Parathyroid adenoma (tissue), 2 donors: ENCODE measurements at regions not wholly inside any gene's neighbourhood (a gene's known extent, or its start where the extent isn't known, plus 50 kb on each side); places are given as distances from the start of the nearest gene placed in this dataset.
A peak's percentile ranks its signal among the peaks of the same experiment; 100 is the strongest.

ENCODE experiments used
- H2AFZ ChIP-seq: fragments of 300-600 bp; sonication (generic); one replicate; pipeline ENCODE4 v1.7.0; 2017; ENCODE audit warnings: antibody characterized with exemption, mild to moderate bottlenecking
- H3K27ac ChIP-seq: fragments of 300-600 bp; sonication (generic); one replicate; pipeline ENCODE4 v1.7.0; 2017
- H3K27me3 ChIP-seq: fragments of 300-600 bp; sonication (generic); one replicate; pipeline ENCODE4 v1.7.0; 2017; ENCODE audit warnings: low read length; ENCODE audit not compliant: control insufficient read depth, insufficient read depth
- H3K36me3 ChIP-seq: fragments of 300-600 bp; sonication (generic); one replicate; pipeline ENCODE4 v1.7.0; 2017; ENCODE audit warnings: low read length; ENCODE audit not compliant: control insufficient read depth, insufficient read depth
- H3K4me1 ChIP-seq: fragments of 300-600 bp; sonication (generic); one replicate; pipeline ENCODE4 v1.7.0; 2017; ENCODE audit warnings: control low read depth
- H3K4me2 ChIP-seq: fragments of 300-600 bp; sonication (generic); one replicate; pipeline ENCODE4 v1.7.0; 2017; ENCODE audit warnings: low read length
- H3K4me3 ChIP-seq: fragments of 300-600 bp; sonication (generic); one replicate; pipeline ENCODE4 v1.7.0; 2017; ENCODE audit warnings: low read depth, low read length
- H3K79me2 ChIP-seq: fragments of 300-600 bp; sonication (generic); one replicate; pipeline ENCODE4 v1.7.0; 2017; ENCODE audit warnings: control low read depth
- H3K9ac ChIP-seq: fragments of 300-600 bp; sonication (generic); one replicate; pipeline ENCODE4 v1.7.0; 2017; ENCODE audit warnings: mild to moderate bottlenecking
- H3K9me3 ChIP-seq: fragments of 300-600 bp; sonication (generic); one replicate; pipeline ENCODE4 v1.7.0; 2017; ENCODE audit warnings: low read length; ENCODE audit not compliant: control insufficient read depth
- CTCF ChIP-seq: fragments of 300-600 bp; sonication (generic); IDR thresholded peaks from one replicate; pipeline ENCODE4 v1.7.0; 2017; ENCODE audit warnings: antibody characterized with exemption, mild to moderate bottlenecking
- donor health status: primary hyperparathyroidism.

GRCh38 chr1:81307786-81308185, 492.9 kb upstream of the ADGRL2 start:
- no peak for TF ChIP-seq CTCF
- no peaks in the 10 kb centered on the region for H3K9me3 ChIP-seq
- H2AFZ ChIP-seq: no peak overlapping the region
- H3K36me3 ChIP-seq: no peaks in the 10 kb centered on the region
- H3K4me2 ChIP-seq: no peak overlapping the region
- no peak overlapping the region for H3K9ac ChIP-seq
- no peak overlapping the region for H3K4me3 ChIP-seq
- no peaks in the 10 kb centered on the region for H3K79me2 ChIP-seq
- no peak overlapping the region for H3K27ac ChIP-seq
- no peaks in the 10 kb centered on the region for H3K27me3 ChIP-seq
- no peaks in the 10 kb centered on the region for H3K4me1 ChIP-seq

- H2AFZ ChIP-seq: peak overlapping the region; percentile 60
- H3K4me2 ChIP-seq: peak overlapping the region; percentile 85
- no peak for TF ChIP-seq CTCF
- H3K9ac ChIP-seq: no peak overlapping the region
- H3K79me2 ChIP-seq: no peaks in the 10 kb centered on the region
- H3K27ac ChIP-seq: no peak overlapping the region
- H3K36me3 ChIP-seq: no peaks in the 10 kb centered on the region
- no peaks in the 10 kb centered on the region for H3K9me3 ChIP-seq
- peak overlapping the region; percentile 61 for H3K4me3 ChIP-seq
- no peaks in the 10 kb centered on the region for H3K27me3 ChIP-seq
- H3K4me1 ChIP-seq: no peaks in the 10 kb centered on the region
Observed at GRCh38 chr1:81305997-81306452, 494.7 kb upstream of the ADGRL2 start.

- no peaks in the 10 kb centered on the region for H3K79me2 ChIP-seq
- no peak for TF ChIP-seq CTCF
- no peaks in the 10 kb centered on the region for H3K36me3 ChIP-seq
- no peak overlapping the region for H3K27ac ChIP-seq
- H3K27me3 ChIP-seq: no peaks in the 10 kb centered on the region
- no peak overlapping the region for H3K4me3 ChIP-seq
- no peaks in the 10 kb centered on the region for H3K9me3 ChIP-seq
- H3K4me1 ChIP-seq: no peaks in the 10 kb centered on the region
- H3K4me2 ChIP-seq: no peak overlapping the region
- no peak overlapping the region for H2AFZ ChIP-seq
- no peak overlapping the region for H3K9ac ChIP-seq
Observed at GRCh38 chr1:81304187-81304586, 496.5 kb upstream of the ADGRL2 start.

- no peaks in the 10 kb centered on the region for H3K9me3 ChIP-seq
- H3K4me3 ChIP-seq: no peak overlapping the region
- H3K9ac ChIP-seq: no peak overlapping the region
- H3K4me2 ChIP-seq: no peak overlapping the region
- no peaks in the 10 kb centered on the region for H3K27me3 ChIP-seq
- no peaks in the 10 kb centered on the region for H3K4me1 ChIP-seq
- H3K27ac ChIP-seq: no peak overlapping the region
- H2AFZ ChIP-seq: no peak overlapping the region
- no peak for TF ChIP-seq CTCF
- H3K79me2 ChIP-seq: no peaks in the 10 kb centered on the region
- no peaks in the 10 kb centered on the region for H3K36me3 ChIP-seq
Observed at GRCh38 chr1:81299892-81300291, 500.8 kb upstream of the ADGRL2 start.

- Histone ChIP-seq H2AFZ (no peak overlapping the region), H3K9ac (no peak overlapping the region), H3K27me3 (no peaks in the 10 kb centered on the region), H3K9me3 (no peaks in the 10 kb centered on the region), H3K4me3 (no peak overlapping the region), H3K36me3 (no peaks in the 10 kb centered on the region), H3K4me2 (no peak overlapping the region), H3K27ac (no peak overlapping the region), H3K4me1 (no peaks in the 10 kb centered on the region), H3K79me2 (no peaks in the 10 kb centered on the region)
- TF ChIP-seq CTCF: no peak
Observed at GRCh38 chr1:81298266-81298665, 502.5 kb upstream of the ADGRL2 start.
